ENCODE measurements at regions not wholly inside any gene's neighbourhood (a gene's known extent, or its start where the extent isn't known, plus 50 kb on each side); places are given as distances from the start of the nearest gene placed in this dataset.

DNA sequence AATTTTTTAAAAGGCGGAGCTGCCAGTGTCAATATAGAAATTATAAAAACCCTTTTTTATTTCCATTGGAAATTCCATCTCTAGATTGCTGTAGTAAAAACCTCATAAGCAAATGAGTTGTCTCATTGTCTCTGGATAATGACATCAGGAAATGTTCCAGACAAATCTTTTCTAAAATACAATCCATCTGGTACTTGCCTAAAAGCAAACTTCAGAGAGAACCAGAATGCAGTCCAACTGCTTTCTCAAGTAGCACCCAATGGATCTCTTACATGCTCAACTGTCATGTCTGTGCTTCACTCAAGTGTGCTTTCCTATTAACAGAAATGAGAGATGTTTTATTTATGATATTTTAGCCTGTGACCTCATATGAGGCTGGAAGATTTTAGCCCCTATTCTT is 399.6 kb upstream of the NDST3 start:
- no peaks in the 10 kb centered on the region for H3K4me1 ChIP-seq (ENCODE audit: control insufficient read depth in 2 of 2, insufficient read depth in 2 of 2, low read length in 2 of 2)
- H3K4me3 ChIP-seq (ENCODE audit: low read length in 2 of 2) = no peak overlapping the region
- no peaks in the 10 kb centered on the region for H3K27me3 ChIP-seq (ENCODE audit: control insufficient read depth in 2 of 2, insufficient read depth in 2 of 2, low read length in 2 of 2)
- no peak overlapping the region for H3K27ac ChIP-seq (ENCODE audit: low read depth in 2 of 2, low read length in 2 of 2)
- H3K36me3 ChIP-seq (ENCODE audit: control insufficient read depth in 2 of 2, insufficient read depth in 2 of 2, low read length in 2 of 2) = no peaks in the 10 kb centered on the region
- no peaks in the 10 kb centered on the region for H3K9me3 ChIP-seq (ENCODE audit: control insufficient read depth in 2 of 2, low read length in 2 of 2)
- no peak overlapping the region for H3K9ac ChIP-seq (ENCODE audit: low read depth in 1 of 2, low read length in 2 of 2)

- no peaks in the 10 kb centered on the region for H3K4me1 ChIP-seq (ENCODE audit: control insufficient read depth in 2 of 2, insufficient read depth in 2 of 2, low read length in 2 of 2)
- H3K27ac ChIP-seq (ENCODE audit: low read depth in 2 of 2, low read length in 2 of 2) = no peak overlapping the region
- no peaks in the 10 kb centered on the region for H3K27me3 ChIP-seq (ENCODE audit: control insufficient read depth in 2 of 2, insufficient read depth in 2 of 2, low read length in 2 of 2)
- H3K9me3 ChIP-seq (ENCODE audit: control insufficient read depth in 2 of 2, low read length in 2 of 2) = no peaks in the 10 kb centered on the region
- H3K4me3 ChIP-seq (ENCODE audit: low read length in 2 of 2) = no peak overlapping the region
- H3K36me3 ChIP-seq (ENCODE audit: control insufficient read depth in 2 of 2, insufficient read depth in 2 of 2, low read length in 2 of 2) = no peaks in the 10 kb centered on the region
- no peak overlapping the region for H3K9ac ChIP-seq (ENCODE audit: low read depth in 1 of 2, low read length in 2 of 2)
These were observed 396.9 kb upstream of the NDST3 start for GRCh38 chr4:117637347-117637746.

DNA sequence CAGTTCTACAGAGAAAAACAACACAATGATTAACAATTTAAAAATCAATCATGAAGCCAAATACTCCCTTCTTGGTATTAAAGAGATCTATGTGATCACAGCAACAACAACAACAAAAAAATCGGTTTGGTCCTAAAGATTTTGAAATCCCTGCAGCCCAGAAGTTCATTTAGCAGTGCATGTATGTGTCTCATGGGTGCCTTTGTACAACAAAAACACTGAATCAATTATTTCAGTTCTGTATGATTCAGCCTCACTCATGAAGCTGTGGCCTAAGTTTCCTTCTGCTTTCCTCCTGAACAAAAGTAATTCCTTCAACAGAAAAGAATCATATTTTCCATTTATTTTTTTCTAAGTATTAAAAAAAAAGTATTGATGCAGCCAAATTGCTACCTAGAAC is 393.4 kb upstream of the NDST3 start:
- no peaks in the 10 kb centered on the region for H3K4me1 ChIP-seq (ENCODE audit: control insufficient read depth in 2 of 2, insufficient read depth in 2 of 2, low read length in 2 of 2)
- H3K36me3 ChIP-seq (ENCODE audit: control insufficient read depth in 2 of 2, insufficient read depth in 2 of 2, low read length in 2 of 2) = no peaks in the 10 kb centered on the region
- H3K9me3 ChIP-seq (ENCODE audit: control insufficient read depth in 2 of 2, low read length in 2 of 2) = no peaks in the 10 kb centered on the region
- H3K9ac ChIP-seq (ENCODE audit: low read depth in 1 of 2, low read length in 2 of 2) = no peak overlapping the region
- H3K27ac ChIP-seq (ENCODE audit: low read depth in 2 of 2, low read length in 2 of 2) = no peak overlapping the region
- no peak overlapping the region for H3K4me3 ChIP-seq (ENCODE audit: low read length in 2 of 2)
- H3K27me3 ChIP-seq (ENCODE audit: control insufficient read depth in 2 of 2, insufficient read depth in 2 of 2, low read length in 2 of 2) = no peaks in the 10 kb centered on the region

DNA sequence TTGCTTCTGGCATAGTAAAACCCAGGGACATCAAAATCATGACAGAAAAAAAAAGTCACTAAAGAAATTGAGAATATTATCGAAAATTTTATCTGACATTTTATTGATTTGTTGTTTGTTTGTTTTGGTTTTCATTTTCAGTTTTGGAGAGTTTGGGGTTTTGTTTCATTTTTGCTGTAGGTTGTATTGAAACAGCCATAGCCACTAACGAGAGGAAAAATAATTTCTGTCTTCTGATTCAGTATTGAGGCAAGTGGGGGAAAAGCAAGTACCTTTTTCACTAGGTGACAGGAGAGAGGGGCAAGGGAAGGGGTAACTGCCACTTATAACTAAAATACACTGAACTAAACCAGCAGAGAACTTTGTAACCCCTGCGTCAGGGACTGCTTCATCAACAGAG is 392.8 kb upstream of the NDST3 start:
- H3K4me3 ChIP-seq (ENCODE audit: low read length in 2 of 2) = no peak overlapping the region
- H3K4me1 ChIP-seq (ENCODE audit: control insufficient read depth in 2 of 2, insufficient read depth in 2 of 2, low read length in 2 of 2) = no peaks in the 10 kb centered on the region
- no peaks in the 10 kb centered on the region for H3K9me3 ChIP-seq (ENCODE audit: control insufficient read depth in 2 of 2, low read length in 2 of 2)
- H3K27me3 ChIP-seq (ENCODE audit: control insufficient read depth in 2 of 2, insufficient read depth in 2 of 2, low read length in 2 of 2) = no peaks in the 10 kb centered on the region
- H3K36me3 ChIP-seq (ENCODE audit: control insufficient read depth in 2 of 2, insufficient read depth in 2 of 2, low read length in 2 of 2) = no peaks in the 10 kb centered on the region
- no peak overlapping the region for H3K27ac ChIP-seq (ENCODE audit: low read depth in 2 of 2, low read length in 2 of 2)
- H3K9ac ChIP-seq (ENCODE audit: low read depth in 1 of 2, low read length in 2 of 2) = no peak overlapping the region

DNA sequence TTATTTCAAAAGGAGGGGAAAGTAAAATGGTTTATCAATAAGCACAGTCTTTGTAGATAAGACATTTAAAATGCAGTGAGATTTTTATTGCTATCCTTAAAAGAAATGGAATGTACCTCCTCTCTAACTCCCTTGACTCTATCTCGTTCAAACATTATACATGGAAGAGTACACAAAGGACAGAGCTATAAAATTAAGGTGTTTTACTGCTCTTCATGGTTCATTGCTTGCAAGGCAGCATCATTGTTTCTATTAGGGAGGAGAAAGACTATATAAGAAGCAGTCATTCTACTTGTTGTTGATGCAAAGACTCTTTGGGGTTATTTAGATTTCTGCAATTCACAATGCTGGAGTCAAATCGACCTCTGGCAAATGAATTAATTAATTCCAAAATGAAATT is 380.2 kb upstream of the NDST3 start:
- Histone ChIP-seq H3K9me3 (ENCODE audit: control insufficient read depth in 2 of 2, low read length in 2 of 2) (no peaks in the 10 kb centered on the region), H3K27me3 (ENCODE audit: control insufficient read depth in 2 of 2, insufficient read depth in 2 of 2, low read length in 2 of 2) (no peaks in the 10 kb centered on the region), H3K36me3 (ENCODE audit: control insufficient read depth in 2 of 2, insufficient read depth in 2 of 2, low read length in 2 of 2) (no peaks in the 10 kb centered on the region), H3K9ac (ENCODE audit: low read depth in 1 of 2, low read length in 2 of 2) (no peak overlapping the region), H3K4me3 (ENCODE audit: low read length in 2 of 2) (no peak overlapping the region), H3K4me1 (ENCODE audit: control insufficient read depth in 2 of 2, insufficient read depth in 2 of 2, low read length in 2 of 2) (peaks cover 2 to 6% of the 10 kb centered on the region in 2 donors), H3K27ac (ENCODE audit: low read depth in 2 of 2, low read length in 2 of 2) (no peak overlapping the region)

GRCh38 chr4:117660668-117661067 is 373.6 kb upstream of the NDST3 start:
- Histone ChIP-seq H3K27ac (ENCODE audit: low read depth in 2 of 2, low read length in 2 of 2) (no peak overlapping the region), H3K4me1 (ENCODE audit: control insufficient read depth in 2 of 2, insufficient read depth in 2 of 2, low read length in 2 of 2) (peaks cover 0 to 2% of the 10 kb centered on the region in 2 donors), H3K9ac (ENCODE audit: low read depth in 1 of 2, low read length in 2 of 2) (no peak overlapping the region), H3K9me3 (ENCODE audit: control insufficient read depth in 2 of 2, low read length in 2 of 2) (no peaks in the 10 kb centered on the region), H3K27me3 (ENCODE audit: control insufficient read depth in 2 of 2, insufficient read depth in 2 of 2, low read length in 2 of 2) (no peaks in the 10 kb centered on the region), H3K36me3 (ENCODE audit: control insufficient read depth in 2 of 2, insufficient read depth in 2 of 2, low read length in 2 of 2) (no peaks in the 10 kb centered on the region), H3K4me3 (ENCODE audit: low read length in 2 of 2) (no peak overlapping the region)

DNA sequence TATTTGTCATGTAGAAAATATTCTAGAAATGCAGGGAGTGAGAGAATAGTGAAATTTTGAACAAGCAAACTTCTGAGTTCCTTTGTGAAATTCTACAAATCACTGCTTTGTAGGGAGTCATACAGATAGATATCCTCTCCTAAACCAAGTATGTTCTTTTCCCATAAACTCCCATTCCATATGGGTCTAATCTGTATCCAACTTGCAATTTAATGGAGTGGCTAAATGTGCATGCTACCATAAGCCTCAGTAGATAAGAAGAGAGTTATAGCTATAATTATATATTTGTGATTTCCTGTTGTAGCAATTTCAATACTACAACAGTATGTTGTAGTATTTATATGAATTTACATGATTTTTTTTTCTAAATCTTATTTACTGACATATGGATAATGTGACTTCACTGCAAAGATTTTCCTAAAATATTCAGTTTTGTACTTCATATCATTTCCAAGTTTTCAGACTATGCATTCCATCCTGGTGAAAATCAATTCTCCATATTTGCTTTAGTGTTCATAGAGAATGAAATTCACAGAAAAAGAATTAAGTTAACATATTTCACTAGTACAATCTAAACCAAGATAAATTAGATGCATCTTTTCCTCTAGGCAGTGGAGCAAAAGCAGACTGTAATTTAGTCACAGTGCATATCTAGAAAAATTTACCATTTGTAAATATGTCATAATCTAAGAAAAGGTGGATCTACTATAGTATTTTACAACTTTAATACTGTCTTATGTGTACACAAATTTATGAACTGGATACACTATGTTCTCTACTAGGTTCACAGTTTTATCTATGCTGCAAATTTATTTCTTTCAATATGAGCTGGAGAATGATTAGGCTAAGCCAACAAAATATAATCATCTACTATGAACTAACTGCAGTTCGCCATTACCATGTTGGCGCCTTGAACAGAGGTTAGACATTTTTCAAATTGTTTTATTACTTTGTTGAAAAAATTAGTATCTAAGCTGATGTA is 372.9 kb upstream of the NDST3 start:
- peaks cover 0 to 2% of the 10 kb centered on the region in 2 donors for H3K4me1 ChIP-seq (ENCODE audit: control insufficient read depth in 2 of 2, insufficient read depth in 2 of 2, low read length in 2 of 2)
- H3K27ac ChIP-seq (ENCODE audit: low read depth in 2 of 2, low read length in 2 of 2) = no peak overlapping the region
- H3K9ac ChIP-seq (ENCODE audit: low read depth in 1 of 2, low read length in 2 of 2) = no peak overlapping the region
- no peaks in the 10 kb centered on the region for H3K36me3 ChIP-seq (ENCODE audit: control insufficient read depth in 2 of 2, insufficient read depth in 2 of 2, low read length in 2 of 2)
- no peak overlapping the region for H3K4me3 ChIP-seq (ENCODE audit: low read length in 2 of 2)
- no peaks in the 10 kb centered on the region for H3K27me3 ChIP-seq (ENCODE audit: control insufficient read depth in 2 of 2, insufficient read depth in 2 of 2, low read length in 2 of 2)
- H3K9me3 ChIP-seq (ENCODE audit: control insufficient read depth in 2 of 2, low read length in 2 of 2) = no peaks in the 10 kb centered on the region

- Histone ChIP-seq H3K9me3 (ENCODE audit: control insufficient read depth in 2 of 2, low read length in 2 of 2) (no peaks in the 10 kb centered on the region), H3K4me3 (ENCODE audit: low read length in 2 of 2) (no peak overlapping the region), H3K27me3 (ENCODE audit: control insufficient read depth in 2 of 2, insufficient read depth in 2 of 2, low read length in 2 of 2) (no peaks in the 10 kb centered on the region), H3K27ac (ENCODE audit: low read depth in 2 of 2, low read length in 2 of 2) (no peak overlapping the region), H3K4me1 (ENCODE audit: control insufficient read depth in 2 of 2, insufficient read depth in 2 of 2, low read length in 2 of 2) (peaks cover 0 to 2% of the 10 kb centered on the region in 2 donors), H3K36me3 (ENCODE audit: control insufficient read depth in 2 of 2, insufficient read depth in 2 of 2, low read length in 2 of 2) (no peaks in the 10 kb centered on the region), H3K9ac (ENCODE audit: low read depth in 1 of 2, low read length in 2 of 2) (no peak overlapping the region)
These were observed 369.4 kb upstream of the NDST3 start for GRCh38 chr4:117664706-117665444.

- Histone ChIP-seq H3K9ac (ENCODE audit: low read depth in 1 of 2, low read length in 2 of 2) (no peak overlapping the region), H3K9me3 (ENCODE audit: control insufficient read depth in 2 of 2, low read length in 2 of 2) (no peaks in the 10 kb centered on the region), H3K4me1 (ENCODE audit: control insufficient read depth in 2 of 2, insufficient read depth in 2 of 2, low read length in 2 of 2) (no peaks in the 10 kb centered on the region), H3K27ac (ENCODE audit: low read depth in 2 of 2, low read length in 2 of 2) (no peak overlapping the region), H3K27me3 (ENCODE audit: control insufficient read depth in 2 of 2, insufficient read depth in 2 of 2, low read length in 2 of 2) (no peaks in the 10 kb centered on the region), H3K4me3 (ENCODE audit: low read length in 2 of 2) (no peak overlapping the region), H3K36me3 (ENCODE audit: control insufficient read depth in 2 of 2, insufficient read depth in 2 of 2, low read length in 2 of 2) (no peaks in the 10 kb centered on the region)
These were observed 358.1 kb upstream of the NDST3 start for GRCh38 chr4:117676153-117676552.

DNA sequence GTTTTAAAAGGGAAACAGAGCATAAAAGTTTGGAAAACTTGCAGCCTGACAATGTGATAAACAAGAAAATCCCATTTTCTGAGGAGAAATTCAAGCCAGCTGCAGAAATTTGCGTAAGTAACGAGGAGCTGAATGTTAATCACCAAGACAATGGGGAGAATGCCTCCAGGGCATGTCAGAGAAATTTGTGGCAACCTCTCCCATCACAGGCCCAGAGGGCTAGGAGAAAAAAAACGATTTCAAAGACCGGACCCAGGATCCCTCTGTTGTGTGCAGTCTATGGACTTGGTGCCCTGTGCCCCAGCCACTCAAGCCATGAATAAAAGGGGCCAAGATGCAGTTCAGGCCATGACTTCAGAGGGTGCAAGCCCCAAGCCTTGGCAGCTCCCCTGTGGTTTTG is 355.4 kb upstream of the NDST3 start:
- H3K27me3 ChIP-seq (ENCODE audit: control insufficient read depth in 2 of 2, insufficient read depth in 2 of 2, low read length in 2 of 2) = no peaks in the 10 kb centered on the region
- no peaks in the 10 kb centered on the region for H3K36me3 ChIP-seq (ENCODE audit: control insufficient read depth in 2 of 2, insufficient read depth in 2 of 2, low read length in 2 of 2)
- H3K4me1 ChIP-seq (ENCODE audit: control insufficient read depth in 2 of 2, insufficient read depth in 2 of 2, low read length in 2 of 2) = no peaks in the 10 kb centered on the region
- H3K9ac ChIP-seq (ENCODE audit: low read depth in 1 of 2, low read length in 2 of 2) = no peak overlapping the region
- no peaks in the 10 kb centered on the region for H3K9me3 ChIP-seq (ENCODE audit: control insufficient read depth in 2 of 2, low read length in 2 of 2)
- H3K27ac ChIP-seq (ENCODE audit: low read depth in 2 of 2, low read length in 2 of 2) = no peak overlapping the region
- no peak overlapping the region for H3K4me3 ChIP-seq (ENCODE audit: low read length in 2 of 2)
